ENCODE measurements at regions not wholly inside any gene's neighbourhood (a gene's known extent, or its start where the extent isn't known, plus 50 kb on each side); places are given as distances from the start of the nearest gene placed in this dataset.
A peak's percentile ranks its signal among the peaks of the same experiment; 100 is the strongest.

DNA sequence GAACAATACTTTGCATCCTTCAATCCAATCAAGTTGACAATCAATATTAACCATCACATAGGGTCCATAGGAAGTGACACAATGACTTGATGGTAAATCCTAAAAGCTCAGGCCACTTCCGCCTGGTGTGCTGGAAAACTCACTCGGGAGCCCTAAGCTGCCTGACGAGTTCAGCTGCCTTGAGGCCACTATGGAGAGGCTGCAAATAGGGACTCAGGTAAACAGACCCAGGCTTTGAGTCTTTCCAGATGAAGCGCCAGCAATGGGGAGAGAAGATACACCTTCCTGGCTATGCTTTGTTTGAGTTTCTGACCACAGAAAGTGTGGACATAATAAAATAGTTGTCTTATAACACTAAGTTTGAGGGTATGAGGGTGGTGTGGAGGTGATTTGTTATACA, 112.6 kb downstream of the GPR63 start:
- H3K9ac ChIP-seq (replicated peaks in 1 of 4; ENCODE audit: extremely low read depth in 1 of 4, low read depth in 3 of 4, low read length in 3 of 4), result no peak overlapping the region
- no peak overlapping the region for H3K4me3 ChIP-seq (ENCODE audit: extremely low read depth in 1 of 4, insufficient read depth in 2 of 4, low read depth in 3 of 4, low read length in 4 of 4)
- H3K4me2 ChIP-seq (ENCODE audit: insufficient read depth in 1 of 2, low read depth in 2 of 2, low read length in 2 of 2), result no peak overlapping the region
- no peak overlapping the region for H3K56ac ChIP-seq (replicated peaks; ENCODE audit: insufficient read length, low read depth, low read length)
- no peak for TF ChIP-seq YY1 (IDR thresholded peaks at IDR 0.05; ENCODE audit: low read depth, low read length)
- TF ChIP-seq, protein P1, sequence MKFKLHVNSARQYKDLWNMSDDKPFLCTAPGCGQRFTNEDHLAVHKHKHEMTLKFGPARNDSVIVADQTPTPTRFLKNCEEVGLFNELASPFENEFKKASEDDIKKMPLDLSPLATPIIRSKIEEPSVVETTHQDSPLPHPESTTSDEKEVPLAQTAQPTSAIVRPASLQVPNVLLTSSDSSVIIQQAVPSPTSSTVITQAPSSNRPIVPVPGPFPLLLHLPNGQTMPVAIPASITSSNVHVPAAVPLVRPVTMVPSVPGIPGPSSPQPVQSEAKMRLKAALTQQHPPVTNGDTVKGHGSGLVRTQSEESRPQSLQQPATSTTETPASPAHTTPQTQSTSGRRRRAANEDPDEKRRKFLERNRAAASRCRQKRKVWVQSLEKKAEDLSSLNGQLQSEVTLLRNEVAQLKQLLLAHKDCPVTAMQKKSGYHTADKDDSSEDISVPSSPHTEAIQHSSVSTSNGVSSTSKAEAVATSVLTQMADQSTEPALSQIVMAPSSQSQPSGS (IDR thresholded peaks at IDR 0.05; ENCODE audit: low read length), result no peak
- TF ChIP-seq E2F6 (IDR thresholded peaks at IDR 0.05), result no peak
- TF ChIP-seq USF2 (IDR thresholded peaks at IDR 0.05; ENCODE audit: low read length), result no peak
- no peak for TF ChIP-seq TCF12 (IDR thresholded peaks at IDR 0.05; ENCODE audit: low read depth, low read length)
- no peak for TF ChIP-seq SIN3A (conservative IDR thresholded peaks at IDR 0.05 in 1 of 2, IDR thresholded peaks at IDR 0.05 in 1 of 2; ENCODE audit: low read depth in 1 of 2, low read length in 2 of 2)
- no peak for TF ChIP-seq TEAD4 (IDR thresholded peaks at IDR 0.05; ENCODE audit: low read depth, low read length)
- no peak for TF ChIP-seq CHD2 (IDR thresholded peaks at IDR 0.05; ENCODE audit: low read length)
- no peaks in the 10 kb centered on the region for H3K4me1 ChIP-seq (replicated peaks in 1 of 4; ENCODE audit: control insufficient read depth in 3 of 4, insufficient read depth in 4 of 4, low read length in 3 of 4)
- ChIA-PET CTCF (ENCODE audit: partially characterized antibody) (interaction anchor here (2.1 kb wide), 1 partner anchor 9 kb away, joined by 4 read pairs; no protein-coding TSS in a partner anchor), POLR2A (ENCODE audit: partially characterized antibody) (no interaction called here)
- no peak overlapping the region for H2BK20ac ChIP-seq (ENCODE audit: low read length)
- H2BK12ac ChIP-seq (ENCODE audit: low read depth, low read length), result no peak overlapping the region
- no peaks in the 10 kb centered on the region for H3K9me3 ChIP-seq (ENCODE audit: insufficient read depth in 2 of 2, low read depth in 1 of 2, low read length in 1 of 2)
- no peak overlapping the region for H2BK5ac ChIP-seq (ENCODE audit: low read depth, low read length)
- no peak overlapping the region for H2BK15ac ChIP-seq (ENCODE audit: low read length)
- no peaks in the 10 kb centered on the region for H4K20me1 ChIP-seq (replicated peaks in 1 of 2; ENCODE audit: control insufficient read depth in 1 of 2, insufficient read depth in 2 of 2, low read length in 2 of 2)
- no peak overlapping the region for H2BK120ac ChIP-seq (replicated peaks; ENCODE audit: low read depth, low read length)
- H3K14ac ChIP-seq (ENCODE audit: insufficient read length), result no peak overlapping the region
- H3K79me2 ChIP-seq (ENCODE audit: control insufficient read depth in 1 of 2, insufficient read depth in 2 of 2, low read length in 2 of 2), result no peaks in the 10 kb centered on the region
- no peak overlapping the region for H3K4ac ChIP-seq (replicated peaks; ENCODE audit: insufficient read length, low read depth, low read length)
- H3K27me3 ChIP-seq (replicated peaks in 1 of 4; ENCODE audit: control insufficient read depth in 3 of 4, extremely low read depth in 1 of 4, insufficient read depth in 3 of 4, low read length in 3 of 4), result no peaks in the 10 kb centered on the region
- no peak overlapping the region for H2AK5ac ChIP-seq (ENCODE audit: low read depth, low read length)
- no peak for FAIRE-seq
- H4K5ac ChIP-seq (ENCODE audit: insufficient read length, low read depth, low read length), result no peak overlapping the region
- H3K36me3 ChIP-seq (ENCODE audit: control insufficient read depth in 2 of 4, insufficient read depth in 4 of 4, low read length in 3 of 4), result no peaks in the 10 kb centered on the region
- no peaks in the 10 kb centered on the region for H3K79me1 ChIP-seq (ENCODE audit: low read depth, low read length)
- no peaks in the 10 kb centered on the region for H3K23me2 ChIP-seq (ENCODE audit: low read depth, low read length)
- H3K23ac ChIP-seq (ENCODE audit: insufficient read length), result no peak overlapping the region
- peak overlapping the region; percentile 85 for H2AFZ ChIP-seq (ENCODE audit: low read length)
- 85% methylated on average over 4 of the region's 4 CpGs; no CpG with 5 or more reads in 1 of the 2 experiments for WGBS, 2 experiments (ENCODE audit: extremely low coverage in 1 of 2, insufficient coverage in 1 of 2, insufficient read length in 1 of 2, insufficient replicate concordance in 2 of 2, low coverage in 1 of 2, low lambda C conversion rate in 2 of 2, missing lambda C conversion rate in 1 of 2)
- no peak overlapping the region for H3K27ac ChIP-seq (ENCODE audit: low read depth, low read length)
- H4K8ac ChIP-seq (ENCODE audit: extremely low read depth, insufficient read depth, low read length), result no peak overlapping the region
- DNase-seq (ENCODE audit: low read depth in 1 of 2, low spot score in 2 of 2), result no peak
- no peak overlapping the region for H4K91ac ChIP-seq (replicated peaks; ENCODE audit: insufficient read length, low read length)
- no peak overlapping the region for H3K18ac ChIP-seq (ENCODE audit: extremely low read depth, low read length)
